ENCODE measurements at regions not wholly inside any gene's neighbourhood (a gene's known extent, or its start where the extent isn't known, plus 50 kb on each side); places are given as distances from the start of the nearest gene placed in this dataset.

DNA sequence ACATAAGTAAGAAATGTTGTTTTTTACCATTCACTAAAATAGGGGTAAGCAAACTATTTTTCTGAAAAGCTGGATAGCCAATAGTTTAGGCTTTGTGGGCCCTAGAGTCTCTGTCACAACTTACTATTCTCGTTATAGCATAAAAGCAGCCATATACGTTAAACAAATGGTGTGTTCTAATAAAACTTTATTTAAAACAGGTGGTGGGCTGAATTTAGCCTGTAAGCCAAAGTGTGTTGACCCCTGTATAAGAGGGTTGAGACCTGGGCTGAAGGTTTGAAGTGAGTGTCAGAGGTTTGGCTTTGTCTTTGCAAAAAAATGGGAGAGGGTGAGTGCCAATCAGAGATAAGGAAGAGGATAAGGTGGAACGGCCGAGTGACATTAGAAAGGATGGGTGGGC is 197.2 kb downstream of the RNF144B start:
- H3K4ac ChIP-seq (ENCODE audit: low read depth, low read length), result no peak overlapping the region
- H4K91ac ChIP-seq (ENCODE audit: insufficient read depth, low read depth, low read length), result no peak overlapping the region
- ATAC-seq (ENCODE audit: low read depth) (no peak), DNase-seq (no peak)
- in situ Hi-C loops (cut with MboI; ENCODE audit: low sequenced_read_pairs) (loop anchor here (25.0 kb wide), 1 partner anchor 1278 kb away; no protein-coding TSS in a partner anchor), intact Hi-C loops (cut with micrococcal nuclease) (no loop called here), dilution Hi-C loops (cut with HindIII; ENCODE audit: low sequenced_read_pairs, unreplicated experiment) (no loop called here)
- no peak overlapping the region for H2BK15ac ChIP-seq (ENCODE audit: low read depth, low read length)
- H4K5ac ChIP-seq (ENCODE audit: low read depth, low read length), result no peak overlapping the region
- H3K14ac ChIP-seq (replicated peaks; ENCODE audit: low read depth, low read length), result no peak overlapping the region
- H3K9me3 ChIP-seq (ENCODE audit: control insufficient read depth, insufficient read depth, low read length), result no peaks in the 10 kb centered on the region
- H2BK20ac ChIP-seq (ENCODE audit: low read depth, low read length), result no peak overlapping the region
- ChIA-PET CTCF (no interaction called here), POLR2A (ENCODE audit: unreplicated experiment) (no interaction called here)
- H4K8ac ChIP-seq (ENCODE audit: low read depth in 2 of 2, low read length in 2 of 2), result no peak overlapping the region
- H3K4me1 ChIP-seq (ENCODE audit: control insufficient read depth, insufficient read depth, low read length), result no peaks in the 10 kb centered on the region
- no peaks in the 10 kb centered on the region; the same call in 1 of the 2 replicates for H3K27me3 ChIP-seq (ENCODE audit: control insufficient read depth, insufficient read depth, low read length)
- no peaks in the 10 kb centered on the region for H4K20me1 ChIP-seq (ENCODE audit: insufficient read depth, low read length)
- H3K9ac ChIP-seq (ENCODE audit: low read depth, low read length), result no peak overlapping the region
- no TSS peak for BruUV-seq (replicated peaks)
- H3K9me1 ChIP-seq (ENCODE audit: insufficient read depth, low read length), result no peaks in the 10 kb centered on the region
- no peak overlapping the region for H2AFZ ChIP-seq (replicated peaks; ENCODE audit: low read length, poor library complexity)
- H3K4me2 ChIP-seq (ENCODE audit: low read depth, low read length), result no peak overlapping the region
- no peaks in the 10 kb centered on the region for H3K36me3 ChIP-seq (ENCODE audit: control insufficient read depth, insufficient read depth, low read length)
- H2AK5ac ChIP-seq (ENCODE audit: low read depth, low read length), result no peak overlapping the region
- H3K4me3 ChIP-seq (ENCODE audit: insufficient read depth, low read depth, low read length), result no peak overlapping the region
- H3K27ac ChIP-seq (ENCODE audit: insufficient read depth, low read length), result no peak overlapping the region
- no peak overlapping the region for H3K56ac ChIP-seq (ENCODE audit: extremely low read depth, insufficient read depth, low read length)
- no peaks in the 10 kb centered on the region for H3K79me1 ChIP-seq (ENCODE audit: low read depth in 1 of 2, low read length in 2 of 2)
- no peak overlapping the region for H2BK120ac ChIP-seq (ENCODE audit: low read depth, low read length)
- no peak overlapping the region for H2AK9ac ChIP-seq (replicated peaks; ENCODE audit: low read depth, low read length, poor library complexity)
- TF ChIP-seq BHLHE40 (IDR thresholded peaks at IDR 0.05; ENCODE audit: low read depth, low read length), result no peak
- TF ChIP-seq RCOR1 (IDR thresholded peaks at IDR 0.05; ENCODE audit: insufficient replicate concordance, low read length), result no peak
- TF ChIP-seq SMC3 (IDR thresholded peaks at IDR 0.05; ENCODE audit: low read depth, low read length), result no peak
- no peak for TF ChIP-seq NFE2L2 (IDR thresholded peaks at IDR 0.05; ENCODE audit: low read depth, low read length)
- TF ChIP-seq MXI1 (IDR thresholded peaks at IDR 0.05; ENCODE audit: borderline replicate concordance, low read depth, low read length), result no peak
- TF ChIP-seq MAZ (IDR thresholded peaks at IDR 0.05; ENCODE audit: borderline replicate concordance, low read depth, low read length), result no peak
- no peak for TF ChIP-seq FOS (IDR thresholded peaks at IDR 0.05; ENCODE audit: low read depth, low read length)
- WGBS, 2 experiments (ENCODE audit: extremely low coverage in 2 of 2, insufficient read length in 1 of 2), result no CpG with 5 or more reads among the region's 4 CpGs
- no peak overlapping the region for H3K23ac ChIP-seq (ENCODE audit: low read depth, low read length)
- H2BK5ac ChIP-seq (ENCODE audit: low read depth, low read length, poor library complexity, severe bottlenecking), result no peak overlapping the region
- no peak overlapping the region for H3K18ac ChIP-seq (ENCODE audit: low read depth, low read length)

All from IMR-90 (cell line).